GM12878 (cell line): ENCODE measurements at regions not wholly inside any gene's neighbourhood (a gene's known extent, or its start where the extent isn't known, plus 50 kb on each side); places are given as distances from the start of the nearest gene placed in this dataset.

Experiments
- ATAC-seq: fragments of 200-7000 bp; cut with Tn5 transposase; 3 replicates; pipeline ENCODE4 v1.9.1; 2020; ENCODE audit warnings: mild to moderate bottlenecking, moderate library complexity
- BruUV-seq: library from RNA; stranded (reverse); fragments of 400-500 nt; replicated peaks from 2 replicates; lab custom pipeline; 2021; lab: Mats Ljungman, UMichigan
- CTCF ChIA-PET: fragments of 300-600 bp; sonication (Branson Sonifier 250); formaldehyde crosslinking; extraction: SDS; loops from one replicate; lab custom pipeline; 2021; ENCODE audit warnings: inconsistent platforms; lab: Yijun Ruan, JAX
- POLR2A ChIA-PET: fragments of 350-600 bp; formaldehyde crosslinking; extraction: SDS; loops from one replicate; lab custom pipeline; 2021; ENCODE audit warnings: inconsistent platforms; lab: Charles Lee
- RAD21 ChIA-PET: fragments of 300-600 bp; sonication (Branson Sonifier 250); formaldehyde crosslinking; loops from one replicate; lab custom pipeline; 2023; ENCODE audit warnings: antibody characterized with exemption; ENCODE audit not compliant: unreplicated experiment; lab: Charles Lee
- SMC1A ChIA-PET: fragments of 300-600 bp; sonication (Branson Sonifier 250); formaldehyde crosslinking; loops from one replicate; lab custom pipeline; 2023; ENCODE audit not compliant: unreplicated experiment, uncharacterized antibody; lab: Charles Lee
- DNase-seq: peaks from one replicate; pipeline ENCODE4 v3.0.0-alpha.2; 2011; ENCODE audit warnings: low read depth, low spot score
- FAIRE-seq: peaks from 3 replicates; lab custom pipeline; 2011; peaks lifted over from hg19 to GRCh38; lab: Jason Lieb, UNC
- H2AFZ ChIP-seq: 2 replicates; pipeline ENCODE4 v1.6.0; 2011; ENCODE audit warnings: low read depth, low read length, control low read depth; ENCODE audit not compliant: control insufficient read depth
- H3K27ac ChIP-seq: 2 replicates; pipeline ENCODE4 v1.5.1; 2011; ENCODE audit warnings: control low read depth; ENCODE audit not compliant: control insufficient read depth, insufficient read depth
- H3K27me3 ChIP-seq, 2 experiments: replicated peaks in 1 of 2; 2 replicates each; pipeline versions ENCODE4 v1.6.0 to v1.6.1; 2011; ENCODE audit warnings: low read length in 1 of 2; ENCODE audit not compliant: control insufficient read depth in 2 of 2, insufficient read depth in 2 of 2
- H3K36me3 ChIP-seq, 2 experiments: 2 replicates each; pipeline ENCODE4 v1.5.1; 2011; ENCODE audit warnings: low read length in 1 of 2; ENCODE audit not compliant: control insufficient read depth in 2 of 2, insufficient read depth in 2 of 2
- H3K4me1 ChIP-seq: 2 replicates; pipeline ENCODE4 v1.6.1; 2011; ENCODE audit warnings: mild to moderate bottlenecking, low read length, moderate library complexity, mixed read lengths; ENCODE audit not compliant: control insufficient read depth, insufficient read depth
- H3K4me2 ChIP-seq: 2 replicates; pipeline ENCODE4 v1.6.0; 2011; ENCODE audit warnings: control low read depth; ENCODE audit not compliant: control insufficient read depth, insufficient read depth
- H3K4me3 ChIP-seq: fragments of 200-600 bp; sonication (generic); 2 replicates; pipeline ENCODE4 v1.5.1; 2016
- H3K79me2 ChIP-seq: 2 replicates; pipeline ENCODE4 v1.6.0; 2011; ENCODE audit warnings: low read length; ENCODE audit not compliant: control insufficient read depth, insufficient read depth
- H3K9ac ChIP-seq: 2 replicates; pipeline ENCODE4 v1.8.0; 2011; ENCODE audit warnings: low read length, control low read depth, mixed read lengths; ENCODE audit not compliant: control insufficient read depth, insufficient read depth
- H3K9me3 ChIP-seq: replicated peaks from 3 replicates; pipeline ENCODE4 v1.5.1; 2011; ENCODE audit warnings: mild to moderate bottlenecking, low read length; ENCODE audit not compliant: control insufficient read depth, insufficient read depth
- H4K20me1 ChIP-seq: 2 replicates; pipeline ENCODE4 v1.6.0; 2011; ENCODE audit not compliant: control insufficient read depth, insufficient read depth
- SMC3 ChIP-seq: IDR thresholded peaks from 2 replicates; pipeline ENCODE4 v1.6.1; 2011; ENCODE audit warnings: low read length, improper control_type of control experiment, borderline replicate concordance
- WGBS: methylation state at CpG from one replicate; pipeline ENCODE4 v1.1.6; 2016; ENCODE audit warnings: low lambda C conversion rate; ENCODE audit not compliant: insufficient replicate concordance, insufficient coverage; ENCODE audit errors: missing lambda C conversion rate; 5-methylcytosine and 5-hydroxymethylcytosine counted together
- in situ Hi-C: fragments of 300-500 bp; cut with MboI; formaldehyde crosslinking; loops from 9 replicates; pipeline ENCODE4 v1.14.3; 2018; ENCODE audit warnings: mixed read lengths
- intact Hi-C: fragments of 100-400 bp; cut with micrococcal nuclease; formaldehyde crosslinking; loops from one replicate; pipeline ENCODE4 v1.14.2; 2022; ENCODE audit not compliant: unreplicated experiment
- TF ChIP-seq, protein P1 (sequence below): IDR thresholded peaks from 2 replicates; pipeline ENCODE4 v1.6.1; 2012; ENCODE audit warnings: improper control_type of control experiment, low read depth, low read length; ENCODE audit not compliant: insufficient replicate concordance

DNA sequence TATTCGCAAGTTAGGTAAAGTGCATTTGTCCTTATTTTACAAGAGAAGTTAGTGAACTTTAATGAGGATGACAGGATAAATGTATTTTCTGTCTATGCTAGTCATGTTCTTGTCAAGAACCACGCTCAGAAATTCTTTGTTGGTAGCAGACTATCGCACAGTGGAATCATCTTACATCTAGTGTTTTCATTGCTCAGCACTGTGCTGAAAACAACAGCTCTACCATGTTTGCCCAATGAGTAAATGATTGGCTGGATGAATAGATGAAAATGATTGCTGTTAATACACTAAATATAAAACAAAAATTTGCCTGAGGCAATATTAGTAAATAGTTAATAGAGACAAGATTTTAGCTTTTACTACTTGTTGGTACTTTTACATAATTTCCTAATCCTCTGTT, 265.3 kb upstream of the GOLIM4 start:
- TF ChIP-seq SMC3, result no peak
- TF ChIP-seq, protein P1, sequence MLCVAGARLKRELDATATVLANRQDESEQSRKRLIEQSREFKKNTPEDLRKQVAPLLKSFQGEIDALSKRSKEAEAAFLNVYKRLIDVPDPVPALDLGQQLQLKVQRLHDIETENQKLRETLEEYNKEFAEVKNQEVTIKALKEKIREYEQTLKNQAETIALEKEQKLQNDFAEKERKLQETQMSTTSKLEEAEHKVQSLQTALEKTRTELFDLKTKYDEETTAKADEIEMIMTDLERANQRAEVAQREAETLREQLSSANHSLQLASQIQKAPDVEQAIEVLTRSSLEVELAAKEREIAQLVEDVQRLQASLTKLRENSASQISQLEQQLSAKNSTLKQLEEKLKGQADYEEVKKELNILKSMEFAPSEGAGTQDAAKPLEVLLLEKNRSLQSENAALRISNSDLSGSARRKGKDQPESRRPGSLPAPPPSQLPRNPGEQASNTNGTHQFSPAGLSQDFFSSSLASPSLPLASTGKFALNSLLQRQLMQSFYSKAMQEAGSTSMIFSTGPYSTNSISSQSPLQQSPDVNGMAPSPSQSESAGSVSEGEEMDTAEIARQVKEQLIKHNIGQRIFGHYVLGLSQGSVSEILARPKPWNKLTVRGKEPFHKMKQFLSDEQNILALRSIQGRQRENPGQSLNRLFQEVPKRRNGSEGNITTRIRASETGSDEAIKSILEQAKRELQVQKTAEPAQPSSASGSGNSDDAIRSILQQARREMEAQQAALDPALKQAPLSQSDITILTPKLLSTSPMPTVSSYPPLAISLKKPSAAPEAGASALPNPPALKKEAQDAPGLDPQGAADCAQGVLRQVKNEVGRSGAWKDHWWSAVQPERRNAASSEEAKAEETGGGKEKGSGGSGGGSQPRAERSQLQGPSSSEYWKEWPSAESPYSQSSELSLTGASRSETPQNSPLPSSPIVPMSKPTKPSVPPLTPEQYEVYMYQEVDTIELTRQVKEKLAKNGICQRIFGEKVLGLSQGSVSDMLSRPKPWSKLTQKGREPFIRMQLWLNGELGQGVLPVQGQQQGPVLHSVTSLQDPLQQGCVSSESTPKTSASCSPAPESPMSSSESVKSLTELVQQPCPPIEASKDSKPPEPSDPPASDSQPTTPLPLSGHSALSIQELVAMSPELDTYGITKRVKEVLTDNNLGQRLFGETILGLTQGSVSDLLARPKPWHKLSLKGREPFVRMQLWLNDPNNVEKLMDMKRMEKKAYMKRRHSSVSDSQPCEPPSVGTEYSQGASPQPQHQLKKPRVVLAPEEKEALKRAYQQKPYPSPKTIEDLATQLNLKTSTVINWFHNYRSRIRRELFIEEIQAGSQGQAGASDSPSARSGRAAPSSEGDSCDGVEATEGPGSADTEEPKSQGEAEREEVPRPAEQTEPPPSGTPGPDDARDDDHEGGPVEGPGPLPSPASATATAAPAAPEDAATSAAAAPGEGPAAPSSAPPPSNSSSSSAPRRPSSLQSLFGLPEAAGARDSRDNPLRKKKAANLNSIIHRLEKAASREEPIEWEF, result no peak
- H3K36me3 ChIP-seq, result no peaks in the 10 kb centered on the region
- ChIA-PET POLR2A (no interaction called here), CTCF (no interaction called here), SMC1A (interaction anchor here (1.6 kb wide), 1 partner anchor 15 kb away, joined by 3 read pairs; no protein-coding TSS in a partner anchor), RAD21 (no interaction called here)
- no peaks in the 10 kb centered on the region for H3K4me1 ChIP-seq
- no peak overlapping the region for H2AFZ ChIP-seq
- DNase-seq, result no peak
- no peak overlapping the region for H3K9ac ChIP-seq
- no peak overlapping the region for H3K4me2 ChIP-seq
- intact Hi-C loops, result no loop called here
- no peak overlapping the region for H3K4me3 ChIP-seq
- ATAC-seq, result no peak
- H3K27me3 ChIP-seq, result no peaks in the 10 kb centered on the region
- no peaks in the 10 kb centered on the region for H3K79me2 ChIP-seq
- no peak for FAIRE-seq
- no peaks in the 10 kb centered on the region; the same call in 2 of the 3 replicates for H3K9me3 ChIP-seq
- no TSS peak for BruUV-seq
- WGBS, result 30% methylated on average over 3 of the region's 3 CpGs
- in situ Hi-C loops, result no loop called here
- H3K27ac ChIP-seq, result no peak overlapping the region
- no peaks in the 10 kb centered on the region for H4K20me1 ChIP-seq
